ENCODE measurements at regions not wholly inside any gene's neighbourhood (a gene's known extent, or its start where the extent isn't known, plus 50 kb on each side); places are given as distances from the start of the nearest gene placed in this dataset.

GRCh38 chr2:195559431-195559914, 97.6 kb upstream of the SLC39A10 start:
- Mint-ChIP-seq H3K36me3 (peaks cover 0 to 5% of the 10 kb centered on the region in 2 donors), H3K27ac (peak overlapping the region; percentile 40 to 97 (median 76)), H3K4me3 (peak overlapping the region in 1 of 2 donors; percentile 55), H3K9me3 (peaks cover 0 to 3% (median 0%) of the 10 kb centered on the region in 7 donors), H3K27me3 (ENCODE audit: low read depth in 3 of 3) (no peaks in the 10 kb centered on the region), H3K4me1 (peaks cover 38% of the 10 kb centered on the region)
- DNase-seq, result peak; percentile 49 to 57 (median 50)
- H3K9ac ChIP-seq (ENCODE audit: insufficient read depth, low read length, poor library complexity, severe bottlenecking), result no peak overlapping the region
- no peaks in the 10 kb centered on the region for H3K27me3 ChIP-seq (ENCODE audit: control insufficient read depth in 2 of 2, insufficient read depth in 2 of 2, low read length in 2 of 2)
- H3K9me3 ChIP-seq (replicated peaks in 1 of 2; ENCODE audit: control insufficient read depth in 1 of 2, insufficient read depth in 1 of 2, low read length in 2 of 2), result no peaks in the 10 kb centered on the region
- no peaks in the 10 kb centered on the region for H4K20me1 ChIP-seq (ENCODE audit: insufficient read depth, low read length)
- peak overlapping the region; percentile 45 for H2AFZ ChIP-seq (ENCODE audit: insufficient read depth, low read depth, low read length, poor library complexity, severe bottlenecking)
- intact Hi-C loops (cut with micrococcal nuclease), result no loop called here
- 8% methylated on average over 4 of the region's 5 CpGs for WGBS (ENCODE audit: insufficient coverage)
- peak overlapping the region; percentile 8 for H3K4me2 ChIP-seq (replicated peaks; ENCODE audit: extremely low read depth, low read length, poor library complexity, severe bottlenecking)
- no peaks in the 10 kb centered on the region for H3K36me3 ChIP-seq (replicated peaks in 1 of 2; ENCODE audit: control insufficient read depth in 1 of 2, insufficient read depth in 2 of 2, low read length in 2 of 2)
- no peak for TF ChIP-seq CTCF (IDR thresholded peaks at IDR 0.05)
- H3K4me1 ChIP-seq (ENCODE audit: control insufficient read depth in 1 of 2, insufficient read depth in 2 of 2, low read length in 2 of 2), result peaks cover 39 to 43% of the 10 kb centered on the region in 2 donors
- peak overlapping the region in 1 of 3 experiments; percentile 36 for H3K4me3 ChIP-seq (replicated peaks in 1 of 3; ENCODE audit: low read depth in 2 of 3, low read length in 3 of 3)
- peak overlapping the region; percentile 53 to 93 for H3K27ac ChIP-seq (ENCODE audit: low read depth in 1 of 2, low read length in 2 of 2)
- H3K79me2 ChIP-seq (ENCODE audit: insufficient read depth, low read length), result no peaks in the 10 kb centered on the region

GRCh38 chr2:195555971-195556370, 101.1 kb upstream of the SLC39A10 start:
- no peak overlapping the region for H3K27ac ChIP-seq (ENCODE audit: low read depth in 1 of 2, low read length in 2 of 2)
- no peak overlapping the region for H3K4me3 ChIP-seq (replicated peaks in 1 of 3; ENCODE audit: low read depth in 2 of 3, low read length in 3 of 3)
- no peaks in the 10 kb centered on the region for H3K27me3 Mint-ChIP-seq (ENCODE audit: low read depth in 3 of 3)
- no peak overlapping the region for H3K27ac Mint-ChIP-seq
- intact Hi-C loops (cut with micrococcal nuclease), result no loop called here
- no peaks in the 10 kb centered on the region for H4K20me1 ChIP-seq (ENCODE audit: insufficient read depth, low read length)
- TF ChIP-seq CTCF (IDR thresholded peaks at IDR 0.05), result no peak
- H3K9me3 ChIP-seq (replicated peaks in 1 of 2; ENCODE audit: control insufficient read depth in 1 of 2, insufficient read depth in 1 of 2, low read length in 2 of 2), result no peaks in the 10 kb centered on the region
- no peaks in the 10 kb centered on the region for H3K79me2 ChIP-seq (ENCODE audit: insufficient read depth, low read length)
- no peak overlapping the region for H2AFZ ChIP-seq (ENCODE audit: insufficient read depth, low read depth, low read length, poor library complexity, severe bottlenecking)
- H3K36me3 Mint-ChIP-seq, result peaks cover 0 to 5% of the 10 kb centered on the region in 2 donors
- no peak for DNase-seq
- H3K4me3 Mint-ChIP-seq, result no peak overlapping the region
- no peak overlapping the region for H3K4me2 ChIP-seq (replicated peaks; ENCODE audit: extremely low read depth, low read length, poor library complexity, severe bottlenecking)
- H3K27me3 ChIP-seq (ENCODE audit: control insufficient read depth in 2 of 2, insufficient read depth in 2 of 2, low read length in 2 of 2), result no peaks in the 10 kb centered on the region
- no CpG with 5 or more reads among the region's 1 CpG for WGBS (ENCODE audit: insufficient coverage)
- H3K4me1 Mint-ChIP-seq, result peaks cover 37% of the 10 kb centered on the region
- H3K36me3 ChIP-seq (replicated peaks in 1 of 2; ENCODE audit: control insufficient read depth in 1 of 2, insufficient read depth in 2 of 2, low read length in 2 of 2), result no peaks in the 10 kb centered on the region
- peaks cover 0 to 3% (median 0%) of the 10 kb centered on the region in 7 donors for H3K9me3 Mint-ChIP-seq
- H3K9ac ChIP-seq (ENCODE audit: insufficient read depth, low read length, poor library complexity, severe bottlenecking), result no peak overlapping the region
- H3K4me1 ChIP-seq (ENCODE audit: control insufficient read depth in 1 of 2, insufficient read depth in 2 of 2, low read length in 2 of 2), result peaks cover 31 to 40% of the 10 kb centered on the region in 2 donors

Data from CD14-positive monocyte (primary cell).